Panc1 (cell line): ENCODE measurements at regions not wholly inside any gene's neighbourhood (a gene's known extent, or its start where the extent isn't known, plus 50 kb on each side); places are given as distances from the start of the nearest gene placed in this dataset.

Experiments used
- ATAC-seq: fragments of 200-7000 bp; cut with Tn5 transposase; 2 replicates; pipeline ENCODE4 v1.9.1; 2020; ENCODE audit warnings: mild to moderate bottlenecking, moderate library complexity
- BruUV-seq: library from RNA; stranded (reverse); fragments of 400-500 nt; replicated peaks from 2 replicates; lab custom pipeline; 2021; lab: Mats Ljungman, UMichigan
- CTCF ChIA-PET: fragments of 300-600 bp; sonication (Branson Sonifier 250); formaldehyde crosslinking; loops from one replicate; lab custom pipeline; 2022; ENCODE audit warnings: antibody characterized with exemption; lab: Charles Lee
- POLR2A ChIA-PET: fragments of 300-600 bp; sonication (Branson Sonifier 250); formaldehyde crosslinking; loops from one replicate; lab custom pipeline; 2022; ENCODE audit warnings: antibody characterized with exemption; lab: Charles Lee
- DNase-seq: peaks from one replicate; pipeline ENCODE4 v3.0.0-alpha.2; 2010; ENCODE audit warnings: low read depth, low spot score
- H3K27ac ChIP-seq: 2 replicates; pipeline ENCODE4 v1.5.1; 2011; ENCODE audit warnings: mild to moderate bottlenecking, low read length, inconsistent platforms
- H3K27me3 ChIP-seq: fragments of 200-500 bp; sonication (Bioruptor generic); 2 replicates; pipeline ENCODE4 v1.6.0; 2014; ENCODE audit warnings: low read length, inconsistent platforms; ENCODE audit not compliant: control insufficient read depth, insufficient read depth
- H3K36me3 ChIP-seq: fragments of 200-500 bp; sonication (Bioruptor generic); 2 replicates; pipeline ENCODE4 v1.5.1; 2014; ENCODE audit warnings: inconsistent platforms, mild to moderate bottlenecking, low read length, moderate library complexity; ENCODE audit not compliant: control insufficient read depth, insufficient read depth
- H3K4me1 ChIP-seq: 2 replicates; pipeline ENCODE4 v1.5.1; 2011; ENCODE audit warnings: inconsistent platforms, mild to moderate bottlenecking, low read length, moderate library complexity; ENCODE audit not compliant: control insufficient read depth, insufficient read depth
- H3K4me3 ChIP-seq, 2 experiments: 2 replicates each; pipeline ENCODE4 v1.5.1; 2011 to 2012; ENCODE audit warnings: low read depth in 2 of 2, low read length in 2 of 2, mild to moderate bottlenecking in 2 of 2, inconsistent platforms in 1 of 2, moderate library complexity in 1 of 2
- H3K9me3 ChIP-seq: fragments of 200-500 bp; sonication (Bioruptor generic); 2 replicates; pipeline ENCODE4 v1.5.1; 2014; ENCODE audit warnings: low read depth, mild to moderate bottlenecking, inconsistent platforms, low read length, moderate library complexity; ENCODE audit not compliant: control insufficient read depth, insufficient read depth
- CTCF ChIP-seq: fragments of 450-650 bp; IDR thresholded peaks from 2 replicates; pipeline ENCODE4 v1.5.1; 2017; ENCODE audit warnings: mild to moderate bottlenecking
- POLR2AphosphoS5 ChIP-seq: IDR thresholded peaks from 2 replicates; pipeline ENCODE4 v1.6.1; 2012; ENCODE audit warnings: mild to moderate bottlenecking, low read depth, low read length, moderate library complexity
- REST ChIP-seq, 2 experiments: IDR thresholded peaks; 2 replicates each; pipeline ENCODE4 v1.6.1; 2011 to 2012; ENCODE audit warnings: low read depth in 2 of 2, control low read depth in 1 of 2, low read length in 1 of 2, mild to moderate bottlenecking in 1 of 2, moderate library complexity in 1 of 2; ENCODE audit not compliant: insufficient read depth in 1 of 2
- SIN3A ChIP-seq: IDR thresholded peaks from 2 replicates; pipeline ENCODE4 v1.6.1; 2012; ENCODE audit warnings: low read depth, mild to moderate bottlenecking, low read length, moderate library complexity, borderline replicate concordance; ENCODE audit not compliant: insufficient read depth
- TCF7L2 ChIP-seq: IDR thresholded peaks from 2 replicates; pipeline ENCODE4 v1.6.1; 2011; ENCODE audit warnings: mild to moderate bottlenecking, low read depth, low read length, inconsistent platforms
- in situ Hi-C: cut with HindIII; loops from 2 replicates; pipeline ENCODE4 v1.10.0; 2016; ENCODE audit warnings: low sequenced_read_pairs, low pct_unique_long_range_greater_than_20kb
- intact Hi-C: fragments of 100-400 bp; cut with micrococcal nuclease; formaldehyde crosslinking; loops from one replicate; pipeline ENCODE4 v1.10.0; 2022; ENCODE audit not compliant: unreplicated experiment

- no peak for ATAC-seq
- CTCF ChIA-PET, result no interaction called here
- intact Hi-C loops (no loop called here), in situ Hi-C loops (no loop called here)
- no peaks in the 10 kb centered on the region for H3K27me3 ChIP-seq
- H3K4me1 ChIP-seq, result no peaks in the 10 kb centered on the region
- no peak overlapping the region for H3K4me3 ChIP-seq
- no peak overlapping the region for H3K27ac ChIP-seq
- DNase-seq, result no peak
- H3K9me3 ChIP-seq, result no peaks in the 10 kb centered on the region
- no TSS peak for BruUV-seq
- TF ChIP-seq TCF7L2, result no peak
- TF ChIP-seq CTCF, result no peak
- TF ChIP-seq SIN3A, result no peak
- no peak for TF ChIP-seq REST (IDR thresholded peaks at IDR 0.05; ENCODE audit: insufficient read depth in 1 of 2, low read depth in 2 of 2, low read length in 1 of 2)
- TF ChIP-seq POLR2AphosphoS5, result no peak
- POLR2A ChIA-PET, result no interaction called here
- no peaks in the 10 kb centered on the region for H3K36me3 ChIP-seq
These were observed 256.3 kb downstream of the B3GLCT start for GRCh38 chr13:31456056-31456455.

GRCh38 chr13:31460061-31460460 is 260.3 kb downstream of the B3GLCT start:
- POLR2A ChIA-PET, result no interaction called here
- no peak for ATAC-seq

More at GRCh38 chr13:31460061-31460460, 260.3 kb downstream of the B3GLCT start:
- H3K27me3 ChIP-seq, result no peaks in the 10 kb centered on the region
- CTCF ChIA-PET, result no interaction called here
- no peak for TF ChIP-seq REST (IDR thresholded peaks at IDR 0.05; ENCODE audit: insufficient read depth in 1 of 2, low read depth in 2 of 2, low read length in 1 of 2)
- no peak for TF ChIP-seq TCF7L2
- TF ChIP-seq POLR2AphosphoS5, result no peak
- TF ChIP-seq CTCF, result no peak
- no peak for TF ChIP-seq SIN3A
- no peak for DNase-seq
- H3K9me3 ChIP-seq, result no peaks in the 10 kb centered on the region
- no peaks in the 10 kb centered on the region for H3K4me1 ChIP-seq
- intact Hi-C loops (no loop called here), in situ Hi-C loops (no loop called here)
- H3K36me3 ChIP-seq, result no peaks in the 10 kb centered on the region
- no peak overlapping the region for H3K4me3 ChIP-seq
- no peak overlapping the region for H3K27ac ChIP-seq
- BruUV-seq, result no TSS peak
